Activated CD4-positive, alpha-beta T cell treated with anti-CD3 and anti-CD28 coated beads, Interleukin-2, amount 50 U/mL, for 48 hours (primary cell): ENCODE measurements at regions not wholly inside any gene's neighbourhood (a gene's known extent, or its start where the extent isn't known, plus 50 kb on each side); places are given as distances from the start of the nearest gene placed in this dataset.

Experiments
- DNase-seq, 2 experiments: peaks; one replicate each; pipeline ENCODE4 v3.0.0-alpha.2; 2020

GRCh38 chr2:100627330-100628300, 64.8 kb downstream of the PDCL3 start:
- no peak for DNase-seq

GRCh38 chr2:100628506-100628905, 65.7 kb downstream of the PDCL3 start:
- no peak for DNase-seq

GRCh38 chr2:100629309-100629708, 66.5 kb downstream of the PDCL3 start:
- no peak for DNase-seq

- DNase-seq: peak; percentile 15 to 20
Measured at GRCh38 chr2:100630473-100630977, 67.7 kb downstream of the PDCL3 start.

- DNase-seq: no peak
Measured at GRCh38 chr2:100632037-100632436, 69.2 kb downstream of the PDCL3 start.

- DNase-seq: no peak
Measured at GRCh38 chr2:100632759-100633158, 70.0 kb downstream of the PDCL3 start.

- no peak for DNase-seq
Measured at GRCh38 chr2:100639588-100640390, 77.0 kb downstream of the PDCL3 start.

- no peak for DNase-seq
Measured at GRCh38 chr2:100640431-100641124, 77.8 kb downstream of the PDCL3 start.

- DNase-seq: no peak
Measured at GRCh38 chr2:100641125-100641435, 78.3 kb downstream of the PDCL3 start.

GRCh38 chr2:100642425-100642824, 79.6 kb downstream of the PDCL3 start:
- DNase-seq: no peak

- DNase-seq: no peak
Measured at GRCh38 chr2:100643467-100643866, 80.7 kb downstream of the PDCL3 start.

GRCh38 chr2:100643906-100644501, 81.2 kb downstream of the PDCL3 start:
- no peak for DNase-seq

GRCh38 chr2:100645695-100646429, 83.1 kb downstream of the PDCL3 start:
- no peak for DNase-seq

GRCh38 chr2:100647709-100648108, 84.9 kb downstream of the PDCL3 start:
- DNase-seq: no peak

- no peak for DNase-seq
Measured at GRCh38 chr2:100650151-100650550, 87.4 kb downstream of the PDCL3 start.

- DNase-seq: no peak
Measured at GRCh38 chr2:100653449-100654035, 90.7 kb downstream of the PDCL3 start.

GRCh38 chr2:100654611-100655010, 91.8 kb downstream of the PDCL3 start:
- no peak for DNase-seq

- DNase-seq: no peak
Measured at GRCh38 chr2:100655446-100655845, 92.7 kb downstream of the PDCL3 start.

- DNase-seq: no peak
Measured at GRCh38 chr2:100655936-100656534, 93.2 kb downstream of the PDCL3 start.

GRCh38 chr2:100658017-100658416, 95.2 kb downstream of the PDCL3 start:
- DNase-seq: no peak
